ENCODE measurements at regions not wholly inside any gene's neighbourhood (a gene's known extent, or its start where the extent isn't known, plus 50 kb on each side); places are given as distances from the start of the nearest gene placed in this dataset.

DNA sequence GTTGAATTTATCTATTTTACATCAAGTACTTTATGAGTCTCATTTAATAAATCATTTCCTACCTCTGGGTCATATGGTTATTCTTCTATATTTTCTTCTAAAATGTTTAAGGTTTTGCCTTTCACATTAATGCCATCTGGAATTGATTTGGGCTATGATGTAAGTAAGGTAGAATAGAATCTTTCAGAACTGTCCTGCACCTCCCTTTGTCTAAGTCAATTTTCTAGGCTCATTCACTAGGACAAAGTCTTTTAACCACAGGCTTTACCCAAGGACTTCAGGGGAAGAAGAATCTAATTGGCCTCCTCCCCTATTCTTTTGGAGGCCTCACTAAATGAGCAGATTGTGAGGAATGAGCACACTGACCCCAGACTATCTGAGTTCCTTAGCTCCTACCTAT lies 146.0 kb downstream of the BBOX1 start:
- H3K4me3 ChIP-seq (ENCODE audit: low read depth, low read length): no peak overlapping the region
- no peak for DNase-seq
- H4K91ac ChIP-seq (ENCODE audit: low read depth, low read length): no peak overlapping the region
- H3K9me3 ChIP-seq (ENCODE audit: insufficient read depth, low read depth, low read length): no peaks in the 10 kb centered on the region
- no peak overlapping the region for H4K12ac ChIP-seq (ENCODE audit: low read depth, low read length)
- peaks cover 2 to 3% of the 10 kb centered on the region in 2 experiments for H3K4me1 ChIP-seq (ENCODE audit: control insufficient read depth in 1 of 2, insufficient read depth in 2 of 2, low read length in 2 of 2)
- no peaks in the 10 kb centered on the region for H3K79me2 ChIP-seq (ENCODE audit: control insufficient read depth, insufficient read depth, low read length, poor library complexity)
- H3K27ac ChIP-seq (ENCODE audit: low read depth, low read length): no peak overlapping the region
- H2AFZ ChIP-seq (ENCODE audit: insufficient read depth, low read length, poor library complexity): no peak overlapping the region
- H3K4me2 ChIP-seq (ENCODE audit: low read length): no peak overlapping the region
- no peak overlapping the region for H4K8ac ChIP-seq (ENCODE audit: low read depth, low read length)
- H3K4ac ChIP-seq (ENCODE audit: low read depth, low read length): no peak overlapping the region
- H3K23ac ChIP-seq (ENCODE audit: low read length): no peak overlapping the region
- H3K36me3 ChIP-seq (ENCODE audit: control insufficient read depth in 1 of 2, insufficient read depth in 2 of 2, low read length in 2 of 2): no peaks in the 10 kb centered on the region
- H2BK120ac ChIP-seq (ENCODE audit: insufficient read depth, low read length, poor library complexity): no peak overlapping the region
- H3K79me1 ChIP-seq (ENCODE audit: low read length): peaks cover 2% of the 10 kb centered on the region
- no peak overlapping the region for H3K18ac ChIP-seq (ENCODE audit: low read length)
- H2BK12ac ChIP-seq (ENCODE audit: low read length): no peak overlapping the region
- H3K14ac ChIP-seq (ENCODE audit: low read length): no peak overlapping the region
- no peak overlapping the region for H3K9ac ChIP-seq (ENCODE audit: low read length)
- H2AK5ac ChIP-seq (ENCODE audit: low read length): no peak overlapping the region
- no peaks in the 10 kb centered on the region for H3K27me3 ChIP-seq (ENCODE audit: insufficient read depth, low read length)
- no peak overlapping the region for H2BK5ac ChIP-seq (ENCODE audit: low read depth, low read length, poor library complexity)

GRCh38 chr11:27184458-27185312 lies 144.1 kb downstream of the BBOX1 start:
- H3K9me3 ChIP-seq (ENCODE audit: insufficient read depth, low read depth, low read length): no peaks in the 10 kb centered on the region
- no CpG with 5 or more reads among the region's 6 CpGs for WGBS (ENCODE audit: extremely low coverage, insufficient coverage, insufficient read length)
- no peak overlapping the region for H4K91ac ChIP-seq (ENCODE audit: low read depth, low read length)
- no peaks in the 10 kb centered on the region for H3K27me3 ChIP-seq (ENCODE audit: insufficient read depth, low read length)
- peaks cover 2 to 3% of the 10 kb centered on the region in 2 experiments for H3K4me1 ChIP-seq (ENCODE audit: control insufficient read depth in 1 of 2, insufficient read depth in 2 of 2, low read length in 2 of 2)
- peaks cover 0 to 2% of the 10 kb centered on the region in 2 experiments for H3K36me3 ChIP-seq (ENCODE audit: control insufficient read depth in 1 of 2, insufficient read depth in 2 of 2, low read length in 2 of 2)
- H3K27ac ChIP-seq (ENCODE audit: low read depth, low read length): no peak overlapping the region
- H3K18ac ChIP-seq (ENCODE audit: low read length): no peak overlapping the region
- H3K14ac ChIP-seq (ENCODE audit: low read length): no peak overlapping the region
- no peak overlapping the region for H3K4ac ChIP-seq (ENCODE audit: low read depth, low read length)
- H2AK5ac ChIP-seq (ENCODE audit: low read length): no peak overlapping the region
- H3K4me3 ChIP-seq (ENCODE audit: low read depth, low read length): no peak overlapping the region
- H3K79me1 ChIP-seq (ENCODE audit: low read length): peaks cover 2% of the 10 kb centered on the region
- DNase-seq: peak in 1 of 2 donors; percentile 62
- no peak overlapping the region for H2BK5ac ChIP-seq (ENCODE audit: low read depth, low read length, poor library complexity)
- no peak overlapping the region for H2AFZ ChIP-seq (ENCODE audit: insufficient read depth, low read length, poor library complexity)
- no peak overlapping the region for H3K9ac ChIP-seq (ENCODE audit: low read length)
- H3K4me2 ChIP-seq (ENCODE audit: low read length): no peak overlapping the region
- no peak overlapping the region for H4K12ac ChIP-seq (ENCODE audit: low read depth, low read length)
- H2BK120ac ChIP-seq (ENCODE audit: insufficient read depth, low read length, poor library complexity): no peak overlapping the region
- H3K79me2 ChIP-seq (ENCODE audit: control insufficient read depth, insufficient read depth, low read length, poor library complexity): no peaks in the 10 kb centered on the region
- no peak overlapping the region for H4K8ac ChIP-seq (ENCODE audit: low read depth, low read length)
- H3K23ac ChIP-seq (ENCODE audit: low read length): no peak overlapping the region
- H2BK12ac ChIP-seq (ENCODE audit: low read length): peak overlapping the region; percentile 6

- peaks cover 2 to 3% of the 10 kb centered on the region in 2 experiments for H3K4me1 ChIP-seq (ENCODE audit: control insufficient read depth in 1 of 2, insufficient read depth in 2 of 2, low read length in 2 of 2)
- H2BK5ac ChIP-seq (ENCODE audit: low read depth, low read length, poor library complexity): no peak overlapping the region
- no peak overlapping the region for H3K14ac ChIP-seq (ENCODE audit: low read length)
- no peak overlapping the region for H3K9ac ChIP-seq (ENCODE audit: low read length)
- no peak overlapping the region for H3K23ac ChIP-seq (ENCODE audit: low read length)
- H3K18ac ChIP-seq (ENCODE audit: low read length): no peak overlapping the region
- H2AFZ ChIP-seq (ENCODE audit: insufficient read depth, low read length, poor library complexity): no peak overlapping the region
- no peaks in the 10 kb centered on the region for H3K27me3 ChIP-seq (ENCODE audit: insufficient read depth, low read length)
- H3K4me2 ChIP-seq (ENCODE audit: low read length): no peak overlapping the region
- H2BK12ac ChIP-seq (ENCODE audit: low read length): no peak overlapping the region
- WGBS (ENCODE audit: extremely low coverage, insufficient coverage, insufficient read length): no CpG with 5 or more reads among the region's 6 CpGs
- no peak overlapping the region for H2AK5ac ChIP-seq (ENCODE audit: low read length)
- no peak overlapping the region for H2BK120ac ChIP-seq (ENCODE audit: insufficient read depth, low read length, poor library complexity)
- H3K79me2 ChIP-seq (ENCODE audit: control insufficient read depth, insufficient read depth, low read length, poor library complexity): no peaks in the 10 kb centered on the region
- no peak overlapping the region for H4K12ac ChIP-seq (ENCODE audit: low read depth, low read length)
- H3K4ac ChIP-seq (ENCODE audit: low read depth, low read length): no peak overlapping the region
- peaks cover 2% of the 10 kb centered on the region for H3K79me1 ChIP-seq (ENCODE audit: low read length)
- no peak overlapping the region for H3K4me3 ChIP-seq (ENCODE audit: low read depth, low read length)
- DNase-seq: peak; percentile 38 to 82
- H3K9me3 ChIP-seq (ENCODE audit: insufficient read depth, low read depth, low read length): no peaks in the 10 kb centered on the region
- H4K8ac ChIP-seq (ENCODE audit: low read depth, low read length): no peak overlapping the region
- no peak overlapping the region for H3K27ac ChIP-seq (ENCODE audit: low read depth, low read length)
- peaks cover 0 to 2% of the 10 kb centered on the region in 2 experiments for H3K36me3 ChIP-seq (ENCODE audit: control insufficient read depth in 1 of 2, insufficient read depth in 2 of 2, low read length in 2 of 2)
- no peak overlapping the region for H4K91ac ChIP-seq (ENCODE audit: low read depth, low read length)
Observed at GRCh38 chr11:27183672-27184457, 143.2 kb downstream of the BBOX1 start.

DNA sequence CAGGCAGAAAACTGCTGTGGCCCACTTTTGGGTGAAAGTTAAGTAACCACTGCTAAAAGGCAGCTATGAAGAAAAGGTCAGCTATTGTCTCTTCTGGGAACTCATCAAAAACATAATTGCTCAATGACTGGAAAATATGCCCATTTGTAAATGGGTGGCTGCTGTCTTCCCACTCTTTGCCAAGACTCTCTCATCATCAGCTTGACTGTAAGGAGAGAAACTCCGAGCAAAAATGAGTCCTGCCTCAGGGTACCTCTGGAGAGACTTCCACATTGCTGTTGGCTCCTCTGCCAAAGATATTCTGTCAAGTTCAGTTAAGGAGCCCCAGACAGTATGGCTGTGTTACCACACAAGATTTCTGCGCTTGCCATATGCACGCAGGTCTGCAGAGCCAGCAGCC lies 138.7 kb downstream of the BBOX1 start:
- Histone ChIP-seq H2AFZ (ENCODE audit: insufficient read depth, low read length, poor library complexity) (no peak overlapping the region), H3K9ac (ENCODE audit: low read length) (no peak overlapping the region), H3K9me3 (ENCODE audit: insufficient read depth, low read depth, low read length) (no peaks in the 10 kb centered on the region), H3K4me3 (ENCODE audit: low read depth, low read length) (no peak overlapping the region), H4K8ac (ENCODE audit: low read depth, low read length) (no peak overlapping the region), H3K18ac (ENCODE audit: low read length) (no peak overlapping the region), H2AK5ac (ENCODE audit: low read length) (no peak overlapping the region), H4K91ac (ENCODE audit: low read depth, low read length) (no peak overlapping the region), H3K4me2 (ENCODE audit: low read length) (no peak overlapping the region), H3K4me1 (ENCODE audit: control insufficient read depth in 1 of 2, insufficient read depth in 2 of 2, low read length in 2 of 2) (no peaks in the 10 kb centered on the region), H3K4ac (ENCODE audit: low read depth, low read length) (no peak overlapping the region), H3K27ac (ENCODE audit: low read depth, low read length) (no peak overlapping the region), H3K14ac (ENCODE audit: low read length) (no peak overlapping the region), H3K23ac (ENCODE audit: low read length) (no peak overlapping the region), H4K12ac (ENCODE audit: low read depth, low read length) (no peak overlapping the region), H2BK12ac (ENCODE audit: low read length) (no peak overlapping the region), H3K79me1 (ENCODE audit: low read length) (peaks cover under 1% of the 10 kb centered on the region), H2BK120ac (ENCODE audit: insufficient read depth, low read length, poor library complexity) (no peak overlapping the region), H3K27me3 (ENCODE audit: insufficient read depth, low read length) (no peaks in the 10 kb centered on the region), H2BK5ac (ENCODE audit: low read depth, low read length, poor library complexity) (no peak overlapping the region), H3K36me3 (ENCODE audit: control insufficient read depth in 1 of 2, insufficient read depth in 2 of 2, low read length in 2 of 2) (peaks cover 0 to 2% of the 10 kb centered on the region in 2 experiments), H3K79me2 (ENCODE audit: control insufficient read depth, insufficient read depth, low read length, poor library complexity) (no peaks in the 10 kb centered on the region)
- no peak for DNase-seq
- no CpG with 5 or more reads among the region's 3 CpGs for WGBS (ENCODE audit: extremely low coverage, insufficient coverage, insufficient read length)
